MM.1S (cell line): ENCODE measurements at regions not wholly inside any gene's neighbourhood (a gene's known extent, or its start where the extent isn't known, plus 50 kb on each side); places are given as distances from the start of the nearest gene placed in this dataset.
"Not testable (repeated sequence)": the region's sequence is repeated elsewhere in the genome, so short reads cannot be mapped to it uniquely, and the experiment has no call there.

Experiments
- DNase-seq: peaks from one replicate; pipeline ENCODE4 v3.0.0-alpha.2; 2015
- H2AFZ ChIP-seq: fragments of 300-600 bp; sonication (generic); 2 replicates; pipeline ENCODE4 v1.6.0; 2016; ENCODE audit warnings: antibody characterized with exemption, low read length
- H3F3A ChIP-seq: fragments of 300-600 bp; sonication (generic); 2 replicates; pipeline ENCODE4 v1.6.1; 2016; ENCODE audit warnings: mild to moderate bottlenecking, antibody characterized with exemption, low read length, moderate library complexity, mixed read lengths; ENCODE audit not compliant: insufficient read depth
- H3K27ac ChIP-seq: fragments of 300-600 bp; sonication (generic); 2 replicates; pipeline ENCODE4 v1.5.1; 2016; ENCODE audit warnings: mild to moderate bottlenecking, low read length
- H3K27me3 ChIP-seq: fragments of 300-600 bp; sonication (generic); replicated peaks from 2 replicates; pipeline ENCODE4 v1.6.0; 2016; ENCODE audit warnings: low read length; ENCODE audit not compliant: insufficient read depth
- H3K36me3 ChIP-seq: fragments of 300-600 bp; sonication (generic); replicated peaks from 2 replicates; pipeline ENCODE4 v1.6.1; 2016; ENCODE audit warnings: mild to moderate bottlenecking, low read length, mixed read lengths; ENCODE audit not compliant: insufficient read depth
- H3K4me1 ChIP-seq: fragments of 300-600 bp; sonication (generic); 2 replicates; pipeline ENCODE4 v1.6.1; 2016; ENCODE audit warnings: low read length, mixed read lengths
- H3K4me2 ChIP-seq: fragments of 300-600 bp; sonication (generic); 2 replicates; pipeline ENCODE4 v1.6.0; 2016; ENCODE audit warnings: low read depth, low read length
- H3K4me3 ChIP-seq: fragments of 300-600 bp; sonication (generic); 2 replicates; pipeline ENCODE4 v1.5.1; 2016; ENCODE audit warnings: low read length, mixed read lengths
- H3K79me2 ChIP-seq: fragments of 300-600 bp; sonication (generic); 2 replicates; pipeline ENCODE4 v1.6.1; 2016; ENCODE audit warnings: mixed run types, low read length, mixed read lengths
- H3K9ac ChIP-seq: fragments of 300-600 bp; sonication (generic); 2 replicates; pipeline ENCODE4 v1.6.1; 2016; ENCODE audit warnings: low read length, mixed read lengths
- H3K9me2 ChIP-seq: fragments of 300-600 bp; sonication (generic); replicated peaks from 2 replicates; pipeline ENCODE4 v1.6.1; 2016; ENCODE audit warnings: mild to moderate bottlenecking, low read length, mixed read lengths; ENCODE audit not compliant: insufficient read depth
- H3K9me3 ChIP-seq: fragments of 300-600 bp; sonication (generic); replicated peaks from 2 replicates; pipeline ENCODE4 v1.6.1; 2016; ENCODE audit warnings: mild to moderate bottlenecking, low read length, mixed read lengths; ENCODE audit not compliant: insufficient read depth
- H4K20me1 ChIP-seq: fragments of 300-600 bp; sonication (generic); 2 replicates; pipeline ENCODE4 v1.6.1; 2016; ENCODE audit warnings: mild to moderate bottlenecking, low read length, moderate library complexity, mixed read lengths; ENCODE audit not compliant: insufficient read depth
- CTCF ChIP-seq: fragments of 300-600 bp; sonication (generic); IDR thresholded peaks from 2 replicates; pipeline ENCODE4 v1.5.1; 2016; ENCODE audit warnings: antibody characterized with exemption, low read length, mixed read lengths
- EZH2 ChIP-seq: fragments of 300-600 bp; sonication (generic); optimal IDR thresholded peaks from 2 replicates; pipeline ENCODE3; 2017; ENCODE audit warnings: low read depth, mild to moderate bottlenecking, antibody characterized with exemption, low read length, mixed read lengths
- EZH2phosphoT487 ChIP-seq: fragments of 300-600 bp; sonication (generic); IDR thresholded peaks from 2 replicates; pipeline ENCODE4 v1.6.1; 2018; ENCODE audit warnings: antibody characterized with exemption, low read length

GRCh38 chr6:69527921-69528476 is 268.8 kb downstream of the LMBRD1 start:
- Histone ChIP-seq H4K20me1 (no peaks in the 10 kb centered on the region), H2AFZ (no peak overlapping the region), H3K27me3 (no peaks in the 10 kb centered on the region), H3K9me2 (no peaks in the 10 kb centered on the region), H3K27ac (no peak overlapping the region), H3K36me3 (no peaks in the 10 kb centered on the region), H3K4me2 (no peak overlapping the region), H3K4me1 (no peaks in the 10 kb centered on the region), H3K79me2 (no peaks in the 10 kb centered on the region), H3K4me3 (no peak overlapping the region), H3F3A (no peaks in the 10 kb centered on the region), H3K9ac (no peak overlapping the region), H3K9me3 (no peaks in the 10 kb centered on the region)
- no peak for DNase-seq
- no peak for TF ChIP-seq EZH2phosphoT487
- no peak for TF ChIP-seq CTCF

GRCh38 chr6:69515480-69515879 is 281.3 kb downstream of the LMBRD1 start:
- not testable (repeated sequence) for H3F3A ChIP-seq, DNase-seq, H2AFZ ChIP-seq, H3K9me3 ChIP-seq, H3K79me2 ChIP-seq, H4K20me1 ChIP-seq, H3K4me3 ChIP-seq, H3K27ac ChIP-seq, H3K4me2 ChIP-seq, H3K9ac ChIP-seq, H3K27me3 ChIP-seq, H3K9me2 ChIP-seq, H3K4me1 ChIP-seq, H3K36me3 ChIP-seq

- H3K4me3 ChIP-seq: no peak overlapping the region
- H2AFZ ChIP-seq: no peak overlapping the region
Observed at GRCh38 chr6:69494595-69494994, 302.2 kb downstream of the LMBRD1 start.

GRCh38 chr6:69489970-69490369 is 306.8 kb downstream of the LMBRD1 start:
- no peak for DNase-seq
- H2AFZ ChIP-seq: no peak overlapping the region

More at GRCh38 chr6:69494595-69494994, 302.2 kb downstream of the LMBRD1 start:
- H3K79me2 ChIP-seq: no peaks in the 10 kb centered on the region
- no peak for DNase-seq
- no peaks in the 10 kb centered on the region for H4K20me1 ChIP-seq
- H3K9me3 ChIP-seq: no peaks in the 10 kb centered on the region
- TF ChIP-seq EZH2: no peak
- no peak for TF ChIP-seq EZH2phosphoT487
- no peak for TF ChIP-seq CTCF
- H3K9me2 ChIP-seq: no peaks in the 10 kb centered on the region
- H3K4me1 ChIP-seq: no peaks in the 10 kb centered on the region
- no peaks in the 10 kb centered on the region for H3K27me3 ChIP-seq
- no peak overlapping the region for H3K9ac ChIP-seq
- no peak overlapping the region for H3K27ac ChIP-seq
- H3F3A ChIP-seq: no peaks in the 10 kb centered on the region
- no peak overlapping the region for H3K4me2 ChIP-seq
- H3K36me3 ChIP-seq: no peaks in the 10 kb centered on the region

More at GRCh38 chr6:69489970-69490369, 306.8 kb downstream of the LMBRD1 start:
- Histone ChIP-seq H3F3A (no peaks in the 10 kb centered on the region), H3K9ac (no peak overlapping the region), H4K20me1 (no peaks in the 10 kb centered on the region), H3K4me1 (no peaks in the 10 kb centered on the region), H3K36me3 (no peaks in the 10 kb centered on the region), H3K4me2 (no peak overlapping the region), H3K9me3 (no peaks in the 10 kb centered on the region), H3K27me3 (no peaks in the 10 kb centered on the region), H3K9me2 (no peaks in the 10 kb centered on the region), H3K79me2 (no peaks in the 10 kb centered on the region), H3K27ac (no peak overlapping the region), H3K4me3 (no peak overlapping the region)
- TF ChIP-seq CTCF (no peak), EZH2phosphoT487 (no peak), EZH2 (no peak)
